ENCODE measurements at regions not wholly inside any gene's neighbourhood (a gene's known extent, or its start where the extent isn't known, plus 50 kb on each side); places are given as distances from the start of the nearest gene placed in this dataset.

DNA sequence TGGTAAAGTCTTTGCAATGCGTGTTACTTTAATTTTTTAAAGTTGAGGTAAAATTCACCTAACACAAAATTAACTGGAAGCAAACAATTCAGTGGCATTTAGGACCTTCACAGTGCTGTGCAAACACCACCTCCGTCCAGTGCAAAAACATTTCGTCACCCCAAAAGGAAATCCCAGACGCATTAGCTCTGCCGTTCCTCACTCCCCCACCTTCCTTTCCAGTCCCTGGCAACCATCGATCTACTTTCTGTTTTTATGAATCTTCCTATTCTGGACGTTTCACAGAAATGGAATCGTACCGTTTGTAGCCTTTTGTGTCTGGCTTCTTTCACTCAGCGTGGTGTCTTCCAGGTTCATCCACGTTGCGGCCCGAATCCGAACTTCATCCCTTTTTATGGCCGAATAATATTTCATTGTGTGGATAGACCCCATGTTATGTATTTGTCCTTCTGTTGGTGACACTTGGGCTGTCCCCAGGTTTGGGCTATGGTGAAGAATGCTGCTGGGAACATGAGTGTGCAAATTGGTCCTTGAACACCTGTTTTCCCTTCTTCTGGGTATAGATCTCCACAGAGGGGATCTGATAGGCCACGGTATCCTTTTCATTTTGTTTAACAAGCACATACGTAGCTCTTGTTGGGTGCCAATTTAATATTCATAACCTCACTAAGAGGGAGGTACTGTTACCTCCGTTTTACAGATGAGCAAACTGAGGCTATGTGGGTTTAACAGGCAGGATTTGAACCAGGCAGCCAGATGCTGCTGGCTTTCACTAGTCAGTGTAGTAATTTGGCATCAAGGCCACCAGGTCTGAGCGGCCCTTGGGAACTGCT lies 232.0 kb upstream of the GSE1 start:
- no peak for FAIRE-seq
- DNase-seq (ENCODE audit: insufficient read length, low spot score), result no peak

DNA sequence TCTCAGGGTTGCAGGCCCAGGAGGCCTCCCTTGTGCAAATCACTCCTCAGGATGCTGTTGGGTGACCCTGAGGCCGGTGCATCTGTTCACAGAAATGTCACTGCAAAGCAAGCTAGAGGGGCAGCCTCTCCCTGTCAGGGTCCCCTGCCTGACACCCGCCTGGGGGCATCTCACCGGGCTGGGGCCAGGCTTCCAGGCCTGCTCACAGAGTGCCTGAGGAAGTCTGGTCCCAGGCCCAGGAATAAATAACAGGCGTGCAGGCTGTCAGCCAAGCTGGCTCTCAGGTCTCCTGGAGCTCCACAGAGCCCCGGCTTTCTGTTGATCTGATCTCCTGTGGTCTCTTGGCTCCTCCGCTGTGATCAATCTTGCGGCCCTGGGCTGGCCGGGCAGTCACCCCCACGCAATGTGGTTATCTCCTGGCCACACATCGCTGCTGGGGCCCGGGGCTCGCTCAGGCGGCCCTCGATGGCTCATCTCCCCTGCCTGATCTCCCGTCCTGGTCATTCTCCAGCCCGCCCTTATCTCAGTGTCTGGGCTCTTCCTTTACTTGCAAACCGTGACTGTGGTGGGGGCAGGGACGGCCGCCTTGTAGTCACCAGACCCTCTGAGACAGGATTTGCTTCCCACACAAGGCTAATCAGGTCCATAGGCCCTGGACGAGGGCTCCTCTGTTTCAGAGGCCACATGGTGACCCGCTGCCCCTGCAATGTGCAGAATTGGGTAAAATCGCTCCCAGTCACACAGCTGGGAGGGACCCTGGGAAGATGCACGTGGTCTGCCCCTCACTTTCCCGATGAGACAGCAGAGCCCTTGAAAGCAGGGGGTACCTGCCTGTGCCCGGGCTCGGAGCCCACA lies 231.2 kb upstream of the GSE1 start:
- TF ChIP-seq PAX5 (IDR thresholded peaks at IDR 0.05; ENCODE audit: insufficient read depth, low read length, severe bottlenecking) (no peak), TAF1 (IDR thresholded peaks at IDR 0.05; ENCODE audit: low read depth, low read length) (no peak), POLR2AphosphoS5 (IDR thresholded peaks at IDR 0.05; ENCODE audit: low read depth, low read length) (no peak), POU2F2 (IDR thresholded peaks at IDR 0.05; ENCODE audit: low read depth, low read length) (no peak), SPI1 (IDR thresholded peaks at IDR 0.05; ENCODE audit: low read depth, low read length) (no peak), POLR2A (IDR thresholded peaks at IDR 0.05; ENCODE audit: low read depth, low read length) (no peak)
- FAIRE-seq (no peak), DNase-seq (ENCODE audit: insufficient read length, low spot score) (no peak)

More for the DNA sequence above, 232.0 kb upstream of the GSE1 start:
- TF ChIP-seq POLR2AphosphoS5 (IDR thresholded peaks at IDR 0.05; ENCODE audit: low read depth, low read length) (no peak), PAX5 (IDR thresholded peaks at IDR 0.05; ENCODE audit: insufficient read depth, low read length, severe bottlenecking) (no peak), SPI1 (IDR thresholded peaks at IDR 0.05; ENCODE audit: low read depth, low read length) (no peak), POLR2A (IDR thresholded peaks at IDR 0.05; ENCODE audit: low read depth, low read length) (no peak), POU2F2 (IDR thresholded peaks at IDR 0.05; ENCODE audit: low read depth, low read length) (no peak), TAF1 (IDR thresholded peaks at IDR 0.05; ENCODE audit: low read depth, low read length) (no peak)

- TF ChIP-seq POU2F2 (IDR thresholded peaks at IDR 0.05; ENCODE audit: low read depth, low read length) (no peak), PAX5 (IDR thresholded peaks at IDR 0.05; ENCODE audit: insufficient read depth, low read length, severe bottlenecking) (no peak), POLR2AphosphoS5 (IDR thresholded peaks at IDR 0.05; ENCODE audit: low read depth, low read length) (no peak), TAF1 (IDR thresholded peaks at IDR 0.05; ENCODE audit: low read depth, low read length) (no peak), POLR2A (IDR thresholded peaks at IDR 0.05; ENCODE audit: low read depth, low read length) (no peak)
- FAIRE-seq (no peak), DNase-seq (ENCODE audit: insufficient read length, low spot score) (no peak)
These were observed 230.4 kb upstream of the GSE1 start for GRCh38 chr16:85382717-85383118.

- TF ChIP-seq TAF1 (IDR thresholded peaks at IDR 0.05; ENCODE audit: low read depth, low read length) (no peak), SPI1 (IDR thresholded peaks at IDR 0.05; ENCODE audit: low read depth, low read length) (no peak), POU2F2 (IDR thresholded peaks at IDR 0.05; ENCODE audit: low read depth, low read length) (no peak), PAX5 (IDR thresholded peaks at IDR 0.05; ENCODE audit: insufficient read depth, low read length, severe bottlenecking) (no peak), POLR2A (IDR thresholded peaks at IDR 0.05; ENCODE audit: low read depth, low read length) (no peak), POLR2AphosphoS5 (IDR thresholded peaks at IDR 0.05; ENCODE audit: low read depth, low read length) (no peak)
- FAIRE-seq, result no peak
- no peak for DNase-seq (ENCODE audit: insufficient read length, low spot score)
These were observed 229.0 kb upstream of the GSE1 start for GRCh38 chr16:85383836-85384832.

DNA sequence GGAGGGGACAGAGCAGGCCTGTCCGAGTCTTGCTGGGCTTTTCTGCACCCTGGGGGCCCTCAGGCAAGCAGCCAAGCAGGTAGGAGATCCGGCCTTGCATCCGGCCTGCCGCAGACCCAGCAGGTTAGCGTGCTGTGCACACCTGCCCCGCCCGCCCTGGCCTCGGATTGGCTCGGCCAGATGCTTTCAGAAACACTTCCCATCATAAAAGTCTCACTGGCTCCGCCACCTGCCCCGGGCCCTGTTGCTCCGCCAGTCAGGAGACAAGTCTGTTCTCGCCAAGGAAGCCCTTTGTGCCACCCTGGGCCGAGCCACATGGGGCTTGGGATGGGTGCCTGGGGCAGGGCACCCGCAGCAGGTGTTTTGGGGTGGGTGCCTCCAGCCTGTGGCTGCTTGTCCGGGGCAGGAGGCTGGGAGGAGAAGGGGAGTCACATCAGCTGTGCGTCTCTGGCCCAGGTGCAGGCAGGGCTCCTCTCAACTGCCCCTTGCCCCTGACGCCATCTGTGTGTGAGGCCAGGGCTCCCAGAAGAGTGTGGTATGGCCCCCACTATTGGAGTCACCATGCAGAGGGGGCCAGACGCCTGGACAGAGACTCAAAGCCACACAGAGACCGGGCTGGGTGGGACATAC lies 228.2 kb upstream of the GSE1 start:
- DNase-seq (ENCODE audit: insufficient read length, low spot score) (no peak), FAIRE-seq (no peak)
- no peak for TF ChIP-seq POLR2AphosphoS5 (IDR thresholded peaks at IDR 0.05; ENCODE audit: low read depth, low read length)
- TF ChIP-seq PAX5 (IDR thresholded peaks at IDR 0.05; ENCODE audit: insufficient read depth, low read length, severe bottlenecking), result no peak
- TF ChIP-seq SPI1 (IDR thresholded peaks at IDR 0.05; ENCODE audit: low read depth, low read length), result no peak
- no peak for TF ChIP-seq POU2F2 (IDR thresholded peaks at IDR 0.05; ENCODE audit: low read depth, low read length)
- no peak for TF ChIP-seq TAF1 (IDR thresholded peaks at IDR 0.05; ENCODE audit: low read depth, low read length)
- TF ChIP-seq POLR2A (IDR thresholded peaks at IDR 0.05; ENCODE audit: low read depth, low read length), result no peak

DNA sequence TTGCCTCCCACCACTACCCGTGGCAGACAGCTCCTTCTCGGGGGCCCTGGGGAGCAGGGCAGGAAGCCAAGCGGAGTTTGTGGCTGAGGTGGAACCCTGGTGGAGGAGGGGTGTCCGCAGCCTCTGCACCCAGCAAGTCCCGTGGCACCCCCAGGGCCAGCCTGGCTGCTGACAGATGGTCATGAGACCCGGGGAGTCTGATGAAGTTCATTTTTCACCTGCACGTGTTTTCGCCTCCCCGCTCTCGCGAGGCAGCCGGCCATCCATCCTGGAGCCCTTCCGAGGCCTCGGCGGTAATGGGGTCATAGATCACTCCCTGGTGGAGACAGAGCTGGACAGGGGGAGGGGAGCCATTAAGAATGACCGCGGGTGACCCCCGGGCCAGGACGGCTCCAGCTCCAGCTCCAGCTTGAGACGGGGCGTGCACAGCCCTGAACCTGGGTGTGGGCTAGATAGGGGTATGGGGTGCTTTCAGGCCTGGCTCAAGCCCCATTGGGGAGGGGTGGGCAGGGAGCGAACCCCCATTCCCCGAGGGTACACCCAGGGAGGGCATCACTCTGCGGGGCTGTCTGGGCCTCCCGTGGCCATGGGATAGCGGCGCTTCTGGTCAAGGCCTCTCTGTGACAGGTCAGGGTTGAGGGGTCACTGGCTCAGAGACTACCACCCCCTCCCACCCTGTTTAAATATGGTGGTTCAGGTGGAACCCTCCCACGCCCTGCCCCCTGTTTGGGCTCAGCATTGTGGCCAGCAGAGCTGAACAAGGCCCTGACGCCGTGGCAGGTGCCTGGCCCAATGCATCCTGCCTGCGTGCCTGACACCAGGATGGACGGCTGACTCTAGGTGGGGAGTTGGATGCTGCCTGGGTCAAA lies 227.4 kb upstream of the GSE1 start:
- FAIRE-seq (no peak), DNase-seq (ENCODE audit: insufficient read length, low spot score) (no peak)
- TF ChIP-seq PAX5 (IDR thresholded peaks at IDR 0.05; ENCODE audit: insufficient read depth, low read length, severe bottlenecking) (no peak), POLR2AphosphoS5 (IDR thresholded peaks at IDR 0.05; ENCODE audit: low read depth, low read length) (no peak), POLR2A (IDR thresholded peaks at IDR 0.05; ENCODE audit: low read depth, low read length) (no peak), POU2F2 (IDR thresholded peaks at IDR 0.05; ENCODE audit: low read depth, low read length) (no peak), SPI1 (IDR thresholded peaks at IDR 0.05; ENCODE audit: low read depth, low read length) (no peak), TAF1 (IDR thresholded peaks at IDR 0.05; ENCODE audit: low read depth, low read length) (no peak)

GRCh38 chr16:85386467-85387170 lies 226.5 kb upstream of the GSE1 start:
- FAIRE-seq, result no peak

More at GRCh38 chr16:85386467-85387170, 226.5 kb upstream of the GSE1 start:
- DNase-seq (ENCODE audit: insufficient read length, low spot score), result no peak
- TF ChIP-seq SPI1 (IDR thresholded peaks at IDR 0.05; ENCODE audit: low read depth, low read length) (no peak), PAX5 (IDR thresholded peaks at IDR 0.05; ENCODE audit: insufficient read depth, low read length, severe bottlenecking) (no peak), POLR2AphosphoS5 (IDR thresholded peaks at IDR 0.05; ENCODE audit: low read depth, low read length) (no peak), POLR2A (IDR thresholded peaks at IDR 0.05; ENCODE audit: low read depth, low read length) (no peak), POU2F2 (IDR thresholded peaks at IDR 0.05; ENCODE audit: low read depth, low read length) (no peak), TAF1 (IDR thresholded peaks at IDR 0.05; ENCODE audit: low read depth, low read length) (no peak)

Data from GM12891 (cell line).